GM21381 (cell line): ENCODE measurements at regions not wholly inside any gene's neighbourhood (a gene's known extent, or its start where the extent isn't known, plus 50 kb on each side); places are given as distances from the start of the nearest gene placed in this dataset.

Source experiments
- ATAC-seq: cut with Tn5 transposase; IDR thresholded peaks from one replicate; pipeline ENCODE4 v1.9.1; 2021; ENCODE audit warnings: mild to moderate bottlenecking, moderate library complexity; ENCODE audit not compliant: unreplicated experiment

- ATAC-seq, result no peak
Measured at GRCh38 chr9:82675102-82675501, 387.8 kb downstream of the RASEF start.

GRCh38 chr9:82675605-82676004 is 387.3 kb downstream of the RASEF start:
- ATAC-seq, result no peak

GRCh38 chr9:82677086-82677485 is 385.9 kb downstream of the RASEF start:
- no peak for ATAC-seq

GRCh38 chr9:82679472-82679871 is 383.5 kb downstream of the RASEF start:
- ATAC-seq, result no peak

- ATAC-seq, result no peak
Measured at GRCh38 chr9:82680179-82680935, 382.6 kb downstream of the RASEF start.

- ATAC-seq, result no peak
Measured at GRCh38 chr9:82681809-82682208, 381.1 kb downstream of the RASEF start.

- ATAC-seq, result no peak
Measured at GRCh38 chr9:82682431-82682830, 380.5 kb downstream of the RASEF start.

GRCh38 chr9:82695704-82696103 is 367.2 kb downstream of the RASEF start:
- ATAC-seq, result no peak

- no peak for ATAC-seq
Measured at GRCh38 chr9:82706786-82707185, 356.2 kb downstream of the RASEF start.

GRCh38 chr9:82716821-82717220 is 346.1 kb downstream of the RASEF start:
- no peak for ATAC-seq

- no peak for ATAC-seq
Measured at GRCh38 chr9:82720515-82720914, 342.4 kb downstream of the RASEF start.

- no peak for ATAC-seq
Measured at GRCh38 chr9:82721593-82721992, 341.3 kb downstream of the RASEF start.

GRCh38 chr9:82722051-82722450 is 340.9 kb downstream of the RASEF start:
- no peak for ATAC-seq

GRCh38 chr9:82722561-82722960 is 340.4 kb downstream of the RASEF start:
- no peak for ATAC-seq

- no peak for ATAC-seq
Measured at GRCh38 chr9:82726424-82727276, 336.3 kb downstream of the RASEF start.

GRCh38 chr9:82729141-82729540 is 333.8 kb downstream of the RASEF start:
- ATAC-seq, result no peak

GRCh38 chr9:82729991-82730589 is 332.9 kb downstream of the RASEF start:
- ATAC-seq, result no peak

- no peak for ATAC-seq
Measured at GRCh38 chr9:82732928-82733327, 330.0 kb downstream of the RASEF start.

GRCh38 chr9:82736126-82736525 is 326.8 kb downstream of the RASEF start:
- no peak for ATAC-seq

- ATAC-seq, result no peak
Measured at GRCh38 chr9:82736701-82737100, 326.2 kb downstream of the RASEF start.

GRCh38 chr9:82745919-82746318 is 317.0 kb downstream of the RASEF start:
- no peak for ATAC-seq

GRCh38 chr9:82750411-82750913 is 312.5 kb downstream of the RASEF start:
- ATAC-seq, result no peak
